BE2C (cell line): ENCODE measurements at regions not wholly inside any gene's neighbourhood (a gene's known extent, or its start where the extent isn't known, plus 50 kb on each side); places are given as distances from the start of the nearest gene placed in this dataset.

Source experiments
- DNase-seq: peaks from one replicate; pipeline ENCODE4 v3.0.0-alpha.2; 2020
- H3K27me3 ChIP-seq: fragments of 250-450 bp; sonication (Bioruptor Pico); 2 replicates; pipeline ENCODE4 v1.5.1; 2020; ENCODE audit warnings: mild to moderate bottlenecking
- H3K36me3 ChIP-seq: fragments of 250-450 bp; sonication (Bioruptor Pico); 2 replicates; pipeline ENCODE4 v1.5.1; 2020; ENCODE audit warnings: mild to moderate bottlenecking
- H3K4me1 ChIP-seq: fragments of 250-450 bp; sonication (Bioruptor Pico); 2 replicates; pipeline ENCODE4 v1.5.1; 2020
- H3K4me3 ChIP-seq: 2 replicates; pipeline ENCODE4 v1.5.1; 2011; ENCODE audit warnings: low read depth, low read length
- H3K9me3 ChIP-seq: fragments of 250-450 bp; sonication (Bioruptor Pico); 2 replicates; pipeline ENCODE4 v1.5.1; 2020
- TF ChIP-seq, protein P1 (sequence below): IDR thresholded peaks from 2 replicates; pipeline ENCODE4 v1.5.1; 2012; ENCODE audit warnings: mild to moderate bottlenecking, low read depth, low read length

GRCh38 chr14:85822236-85822635 is 292.3 kb downstream of the FLRT2 start:
- TF ChIP-seq, protein P1, sequence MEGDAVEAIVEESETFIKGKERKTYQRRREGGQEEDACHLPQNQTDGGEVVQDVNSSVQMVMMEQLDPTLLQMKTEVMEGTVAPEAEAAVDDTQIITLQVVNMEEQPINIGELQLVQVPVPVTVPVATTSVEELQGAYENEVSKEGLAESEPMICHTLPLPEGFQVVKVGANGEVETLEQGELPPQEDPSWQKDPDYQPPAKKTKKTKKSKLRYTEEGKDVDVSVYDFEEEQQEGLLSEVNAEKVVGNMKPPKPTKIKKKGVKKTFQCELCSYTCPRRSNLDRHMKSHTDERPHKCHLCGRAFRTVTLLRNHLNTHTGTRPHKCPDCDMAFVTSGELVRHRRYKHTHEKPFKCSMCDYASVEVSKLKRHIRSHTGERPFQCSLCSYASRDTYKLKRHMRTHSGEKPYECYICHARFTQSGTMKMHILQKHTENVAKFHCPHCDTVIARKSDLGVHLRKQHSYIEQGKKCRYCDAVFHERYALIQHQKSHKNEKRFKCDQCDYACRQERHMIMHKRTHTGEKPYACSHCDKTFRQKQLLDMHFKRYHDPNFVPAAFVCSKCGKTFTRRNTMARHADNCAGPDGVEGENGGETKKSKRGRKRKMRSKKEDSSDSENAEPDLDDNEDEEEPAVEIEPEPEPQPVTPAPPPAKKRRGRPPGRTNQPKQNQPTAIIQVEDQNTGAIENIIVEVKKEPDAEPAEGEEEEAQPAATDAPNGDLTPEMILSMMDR = no peak
- H3K9me3 ChIP-seq = no peaks in the 10 kb centered on the region

GRCh38 chr14:85817430-85817829 is 287.5 kb downstream of the FLRT2 start:
- Histone ChIP-seq H3K9me3 (no peaks in the 10 kb centered on the region), H3K4me1 (no peaks in the 10 kb centered on the region), H3K36me3 (no peaks in the 10 kb centered on the region), H3K27me3 (no peaks in the 10 kb centered on the region), H3K4me3 (no peak overlapping the region)
- TF ChIP-seq, protein P1 = no peak
- DNase-seq = no peak

More at GRCh38 chr14:85822236-85822635, 292.3 kb downstream of the FLRT2 start:
- Histone ChIP-seq H3K4me1 (no peaks in the 10 kb centered on the region), H3K27me3 (no peaks in the 10 kb centered on the region), H3K36me3 (no peaks in the 10 kb centered on the region), H3K4me3 (no peak overlapping the region)
- DNase-seq = no peak

GRCh38 chr14:85813040-85813439 is 283.1 kb downstream of the FLRT2 start:
- Histone ChIP-seq H3K4me1 (no peaks in the 10 kb centered on the region), H3K9me3 (no peaks in the 10 kb centered on the region), H3K27me3 (no peaks in the 10 kb centered on the region), H3K36me3 (no peaks in the 10 kb centered on the region), H3K4me3 (no peak overlapping the region)
- TF ChIP-seq, protein P1 = no peak
- DNase-seq = no peak

DNA sequence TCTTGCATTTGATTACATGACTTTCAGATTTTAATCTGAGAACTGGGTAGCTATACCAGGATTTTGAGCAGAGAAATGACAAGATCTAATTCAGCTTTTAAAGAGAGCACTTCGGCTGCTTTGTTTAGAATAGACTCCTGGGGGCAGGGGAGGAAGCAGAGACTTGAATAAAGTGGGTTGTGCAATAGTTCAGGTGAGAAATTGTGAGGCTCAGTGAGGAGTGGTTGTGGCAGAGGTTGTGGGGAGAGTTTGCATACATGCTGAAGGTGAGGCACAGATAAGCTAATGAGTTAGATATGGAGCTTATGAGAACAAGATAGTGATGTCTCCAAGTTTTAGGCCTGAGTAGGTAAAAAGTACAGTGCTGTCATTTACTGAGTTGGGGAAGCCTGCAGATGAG is 281.4 kb downstream of the FLRT2 start:
- H3K27me3 ChIP-seq = no peaks in the 10 kb centered on the region
- H3K9me3 ChIP-seq = no peaks in the 10 kb centered on the region
- TF ChIP-seq, protein P1 = no peak
- H3K4me3 ChIP-seq = no peak overlapping the region
- no peaks in the 10 kb centered on the region for H3K4me1 ChIP-seq
- DNase-seq = no peak
- no peaks in the 10 kb centered on the region for H3K36me3 ChIP-seq

DNA sequence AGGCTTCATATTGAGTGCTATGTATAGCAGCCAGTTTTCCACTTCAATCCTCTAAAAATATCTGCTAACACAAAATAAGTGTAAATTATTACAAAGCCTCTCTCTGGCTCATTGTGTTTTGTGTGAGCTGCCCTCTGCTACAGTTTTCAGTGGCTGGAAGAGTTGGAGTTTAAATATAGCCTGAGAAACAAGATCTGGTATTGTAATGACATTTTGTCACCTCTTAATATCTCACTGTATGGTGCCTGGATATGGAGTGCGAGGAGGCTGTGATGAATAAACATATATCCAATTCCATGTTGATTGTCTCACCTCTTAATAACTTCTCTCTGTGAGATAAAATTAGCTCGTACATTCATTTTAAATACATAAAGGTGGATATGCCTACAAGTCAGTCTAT is 269.7 kb downstream of the FLRT2 start:
- TF ChIP-seq, protein P1 = no peak
- no peaks in the 10 kb centered on the region for H3K27me3 ChIP-seq
- no peaks in the 10 kb centered on the region for H3K36me3 ChIP-seq
- no peak for DNase-seq
- no peak overlapping the region for H3K4me3 ChIP-seq
- H3K4me1 ChIP-seq = no peaks in the 10 kb centered on the region
- H3K9me3 ChIP-seq = no peaks in the 10 kb centered on the region

GRCh38 chr14:85798856-85799255 is 268.9 kb downstream of the FLRT2 start:
- no peaks in the 10 kb centered on the region for H3K36me3 ChIP-seq
- no peaks in the 10 kb centered on the region for H3K9me3 ChIP-seq
- DNase-seq = no peak
- H3K27me3 ChIP-seq = no peaks in the 10 kb centered on the region
- TF ChIP-seq, protein P1 = no peak
- H3K4me1 ChIP-seq = no peaks in the 10 kb centered on the region
- H3K4me3 ChIP-seq = no peak overlapping the region
